GM21737 (cell line): ENCODE measurements at regions not wholly inside any gene's neighbourhood (a gene's known extent, or its start where the extent isn't known, plus 50 kb on each side); places are given as distances from the start of the nearest gene placed in this dataset.
"Not testable (repeated sequence)": the region's sequence is repeated elsewhere in the genome, so short reads cannot be mapped to it uniquely, and the experiment has no call there.

ENCODE experiments used
- ATAC-seq: cut with Tn5 transposase; IDR thresholded peaks from one replicate; pipeline ENCODE4 v1.9.1; 2021; ENCODE audit warnings: mild to moderate bottlenecking, moderate library complexity; ENCODE audit not compliant: unreplicated experiment

DNA sequence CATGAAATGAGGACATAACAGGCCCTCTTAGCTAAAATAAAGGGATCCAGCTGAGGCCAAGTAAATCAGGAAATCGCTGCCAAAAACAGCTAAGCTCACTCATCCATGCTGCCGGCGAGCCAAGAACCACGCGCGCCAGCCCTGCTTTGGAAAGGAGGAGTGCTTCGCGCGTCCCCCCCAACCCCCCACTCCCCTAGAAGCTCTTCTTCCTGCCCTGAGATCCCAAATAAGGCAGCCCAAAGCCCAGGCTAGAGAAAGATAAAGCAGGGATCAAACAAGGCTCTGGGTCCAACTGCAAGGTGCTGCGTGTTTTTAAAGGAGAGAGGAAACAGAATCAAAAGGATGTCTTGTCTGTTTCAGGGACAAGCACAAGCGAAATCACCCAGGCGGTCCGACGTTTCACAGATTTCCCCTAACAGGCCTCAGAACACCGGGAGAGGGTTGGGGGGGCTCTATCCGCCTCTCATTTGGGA lies 168.3 kb upstream of the AUTS2 start:
- no peak for ATAC-seq

DNA sequence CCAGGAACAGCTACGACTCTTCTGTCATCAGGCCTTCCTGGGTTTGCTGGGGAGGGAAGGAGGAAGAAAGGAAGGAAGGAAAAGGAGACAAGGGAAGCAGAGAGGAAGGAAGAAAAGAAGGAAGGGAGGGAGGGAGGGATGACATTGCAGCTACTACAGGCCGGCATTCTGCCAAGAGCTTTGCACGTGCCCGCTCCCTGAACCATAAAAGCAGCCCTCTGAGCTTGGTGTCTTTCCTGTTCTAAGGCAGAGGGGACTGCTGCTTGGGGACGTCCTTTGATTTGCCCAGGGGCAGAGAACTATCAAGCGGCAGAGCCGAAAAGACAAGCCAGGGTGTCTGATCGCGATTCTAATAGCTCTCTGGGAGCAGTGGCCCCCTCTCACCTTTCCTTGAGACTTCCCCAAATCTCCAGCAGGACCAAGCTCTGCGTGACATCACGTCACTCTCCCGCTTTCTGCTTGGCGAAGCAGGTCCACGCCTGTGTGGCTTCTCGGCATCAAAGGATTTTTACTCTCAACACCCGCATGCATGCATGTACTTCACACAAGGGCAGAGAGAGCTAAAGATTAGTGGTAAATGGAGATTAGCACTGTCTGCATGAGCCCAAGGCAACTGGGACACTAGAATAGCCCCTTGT lies 167.8 kb upstream of the AUTS2 start:
- ATAC-seq = no peak

DNA sequence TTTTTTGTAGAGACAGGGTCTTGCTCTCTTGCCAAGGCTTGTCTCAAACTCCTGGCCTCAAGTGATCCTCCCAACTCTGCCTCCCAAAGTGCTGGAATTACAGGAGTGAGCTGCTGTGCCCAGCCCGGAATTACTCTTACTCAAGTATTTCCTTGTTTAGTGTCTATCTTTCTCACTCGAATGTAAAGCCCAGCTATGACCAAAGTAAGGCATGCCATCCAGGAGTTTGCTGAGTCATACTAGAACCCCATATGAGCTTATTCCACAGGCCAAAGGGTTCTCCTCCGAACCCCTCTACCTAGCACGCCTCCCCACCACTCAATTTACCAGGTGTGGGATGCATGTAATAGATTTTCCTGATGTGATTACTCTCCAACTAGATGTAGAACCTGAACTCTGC lies 166.6 kb upstream of the AUTS2 start:
- no peak for ATAC-seq

DNA sequence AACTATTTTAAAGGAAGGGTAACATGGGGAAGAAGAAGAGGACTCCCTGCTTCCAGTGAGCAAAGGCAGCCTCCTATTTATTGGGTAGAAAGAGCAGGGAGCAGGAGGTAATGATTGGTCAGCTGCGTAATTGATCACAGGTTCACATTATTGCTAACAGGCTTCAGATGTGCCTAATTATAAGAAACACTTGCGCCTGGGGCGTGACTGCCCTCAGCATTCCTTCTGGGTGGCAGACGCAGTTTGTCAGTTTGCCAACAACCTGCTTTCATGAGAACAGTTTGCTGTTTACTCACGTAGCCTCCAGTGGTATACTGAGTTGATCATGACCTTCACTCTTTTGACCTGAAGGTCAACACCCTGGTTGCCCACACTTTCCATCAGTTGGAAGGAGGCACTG lies 166.0 kb upstream of the AUTS2 start:
- not testable (repeated sequence) for ATAC-seq

DNA sequence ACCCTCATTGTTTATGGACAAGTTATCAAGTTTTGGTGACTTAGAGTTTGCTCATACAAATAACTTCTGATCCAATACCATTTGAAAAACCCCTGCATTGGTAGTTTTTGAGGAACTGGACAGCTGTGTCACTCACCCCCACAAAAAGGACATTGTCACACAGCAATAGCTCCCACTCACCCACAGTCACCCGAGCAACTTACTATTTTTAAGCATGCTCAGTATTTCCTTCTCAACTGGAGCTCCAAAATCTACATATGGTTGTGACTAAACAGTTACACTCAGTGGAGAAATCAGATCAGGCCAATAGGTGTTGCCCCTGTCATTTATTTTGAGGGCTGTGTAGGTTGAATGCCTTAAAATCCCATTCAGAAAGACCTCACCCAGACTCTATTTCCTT lies 165.2 kb upstream of the AUTS2 start:
- no peak for ATAC-seq

DNA sequence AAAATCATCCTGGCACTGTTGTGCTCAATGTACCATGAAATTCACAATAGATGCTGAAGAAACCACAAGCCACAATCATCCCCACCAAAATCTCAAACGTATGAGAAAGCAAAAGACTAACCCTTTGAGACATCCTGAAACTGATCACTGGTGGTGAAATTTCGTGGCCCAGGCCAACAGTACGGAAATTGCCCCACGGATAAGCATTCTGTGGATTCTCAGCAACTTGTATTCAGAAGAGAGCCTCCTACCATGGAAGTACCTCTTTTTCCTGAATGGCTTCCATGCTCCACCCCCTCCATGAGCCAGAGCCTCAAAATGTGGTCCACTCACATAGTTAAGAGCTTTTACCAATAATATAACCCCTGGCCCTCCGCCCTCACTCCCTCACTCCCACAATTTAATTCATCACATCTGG lies 163.9 kb upstream of the AUTS2 start:
- ATAC-seq = no peak

DNA sequence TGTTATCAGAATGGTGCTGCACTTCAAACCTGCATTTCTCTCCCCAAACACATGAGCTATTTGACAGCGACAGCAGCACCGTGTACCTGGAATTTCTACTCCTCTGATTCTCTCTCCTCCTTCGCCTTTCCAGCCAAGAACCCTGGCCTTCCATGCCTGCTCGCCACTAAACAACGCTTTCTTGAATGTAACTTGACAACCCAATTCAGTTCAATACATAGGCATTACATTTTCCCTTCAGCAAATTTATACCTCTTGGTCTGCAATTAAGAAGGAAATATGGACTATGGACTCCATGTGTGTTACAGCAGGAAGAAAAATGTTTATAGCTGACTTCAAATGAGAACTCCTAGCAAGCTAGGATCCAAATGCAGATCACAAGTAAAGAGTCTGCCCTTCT lies 162.6 kb upstream of the AUTS2 start:
- ATAC-seq = no peak

DNA sequence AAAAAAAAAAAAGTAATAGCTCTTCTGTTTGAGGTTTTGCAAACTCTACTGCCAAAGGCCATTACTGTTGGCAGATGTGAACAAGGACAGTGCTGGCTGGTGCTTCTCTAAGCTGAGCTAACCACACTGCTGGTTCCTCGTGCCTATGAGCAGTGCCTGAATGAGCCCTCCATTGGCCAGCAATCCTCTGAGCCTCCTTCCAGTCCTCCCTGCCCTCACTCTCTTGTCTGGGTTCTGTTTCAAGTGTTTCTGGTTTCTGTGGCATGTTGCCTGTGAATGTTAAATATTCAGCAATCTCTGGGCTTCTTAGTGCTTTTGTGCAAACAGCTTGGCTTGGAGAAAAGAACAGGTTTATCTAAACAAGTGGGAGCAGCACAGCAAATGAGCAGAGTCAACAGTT lies 161.3 kb upstream of the AUTS2 start:
- ATAC-seq = no peak

DNA sequence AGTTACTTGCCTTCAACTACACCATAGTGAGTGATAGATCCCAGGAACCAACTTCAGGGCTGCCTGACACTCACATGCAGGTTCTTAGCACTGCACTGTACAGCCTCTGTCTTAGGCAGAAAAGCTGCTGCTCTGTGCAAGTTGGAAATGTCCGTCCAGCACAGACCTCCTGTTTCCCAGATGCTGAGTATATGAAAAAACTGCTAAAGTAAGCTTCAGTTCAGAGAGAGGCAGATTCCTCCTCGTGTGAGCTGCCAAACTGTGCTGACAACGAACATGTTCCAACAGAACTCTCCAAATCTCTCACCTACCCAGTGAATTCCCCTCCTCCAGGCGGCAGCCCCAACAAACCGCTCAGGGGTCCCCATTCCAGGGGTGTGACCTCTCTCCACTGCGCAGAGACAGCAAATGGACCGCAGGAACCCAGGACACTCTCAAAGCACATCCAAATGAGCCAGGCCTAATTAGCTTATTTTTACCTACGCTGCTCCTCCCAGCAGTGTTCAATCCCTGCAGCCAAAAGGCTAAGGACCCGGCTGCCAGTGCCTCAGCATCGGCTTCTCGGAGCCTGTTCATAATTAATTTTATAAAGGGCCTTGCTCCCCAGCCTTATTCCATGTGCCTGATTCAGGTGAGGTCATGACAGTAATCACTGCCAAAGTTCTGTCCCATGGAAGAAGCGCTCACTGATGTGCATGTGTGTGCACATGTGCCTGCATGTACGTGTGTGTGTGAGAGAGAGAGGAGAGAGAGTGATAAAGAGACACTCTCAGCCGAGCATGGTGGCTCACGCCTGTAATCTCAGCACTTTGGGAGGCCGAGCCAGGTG lies 159.5 kb upstream of the AUTS2 start:
- no peak for ATAC-seq

DNA sequence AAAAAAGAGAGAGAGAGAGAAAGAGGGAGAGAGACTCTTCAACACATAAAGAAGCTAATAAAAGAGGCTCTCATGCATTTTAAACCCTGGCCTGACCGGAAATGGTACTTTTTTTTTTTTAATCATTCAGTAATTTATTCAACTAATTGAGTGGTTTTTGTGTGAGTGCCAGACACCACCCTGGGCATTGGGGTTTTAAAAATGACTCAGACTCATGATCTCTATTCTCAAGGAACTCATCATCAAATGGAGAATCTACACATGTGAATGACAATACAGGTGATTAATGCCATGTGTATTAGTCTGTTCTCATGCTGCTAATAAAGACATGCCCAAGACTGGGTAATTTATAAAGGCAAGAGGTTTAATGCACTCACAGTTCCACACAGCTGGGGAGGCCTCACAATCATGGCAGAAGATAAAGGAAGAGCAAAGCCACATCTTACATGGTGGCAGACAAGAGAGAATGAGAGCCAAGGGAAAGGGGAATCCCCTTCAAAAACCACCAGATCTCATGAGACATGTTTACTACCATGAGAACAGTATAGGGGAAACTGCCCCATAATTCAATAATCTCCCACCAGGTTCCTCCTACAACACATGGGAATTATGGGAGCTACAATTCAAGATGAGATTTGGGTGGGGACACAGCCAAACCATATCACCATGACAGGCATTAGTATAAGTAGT lies 158.5 kb upstream of the AUTS2 start:
- no peak for ATAC-seq

DNA sequence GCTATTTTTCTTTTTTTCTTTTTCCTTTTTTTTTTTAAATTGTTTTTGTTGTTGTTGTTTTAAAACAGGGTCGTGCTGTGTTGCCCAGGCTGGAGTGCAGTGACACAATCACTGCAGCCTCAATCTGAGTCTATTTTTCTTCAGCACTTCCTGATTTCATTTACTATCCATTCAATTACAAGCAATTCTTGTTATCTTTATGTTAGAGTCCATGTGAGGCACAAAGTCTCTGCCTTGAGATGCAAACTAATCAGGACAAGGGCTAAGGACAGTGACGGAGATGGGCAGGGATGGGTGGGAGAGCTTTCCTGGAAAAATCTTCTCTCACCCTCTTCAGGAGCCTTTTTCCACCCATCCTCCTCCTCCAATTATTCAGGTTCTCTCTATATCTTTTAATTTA lies 157.3 kb upstream of the AUTS2 start:
- ATAC-seq = no peak

DNA sequence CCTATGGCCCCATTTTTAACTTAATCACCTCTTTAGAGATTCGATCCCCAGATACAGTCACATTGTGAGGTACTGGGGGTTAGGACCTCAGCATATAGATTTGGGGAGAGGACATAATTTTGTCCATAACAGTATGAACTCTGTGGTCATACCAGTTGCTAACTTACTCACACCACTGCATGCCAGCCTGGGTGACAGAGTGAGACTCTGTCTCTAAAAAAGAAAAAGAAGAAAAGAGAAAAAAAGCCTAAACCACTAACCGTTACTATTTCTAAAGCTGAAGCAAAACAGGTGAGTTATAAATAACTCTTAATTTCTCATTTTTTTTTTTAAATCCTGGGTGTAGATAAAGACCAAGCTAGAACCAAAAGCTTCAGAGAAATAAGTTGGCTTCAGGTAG lies 155.1 kb upstream of the AUTS2 start:
- no peak for ATAC-seq

DNA sequence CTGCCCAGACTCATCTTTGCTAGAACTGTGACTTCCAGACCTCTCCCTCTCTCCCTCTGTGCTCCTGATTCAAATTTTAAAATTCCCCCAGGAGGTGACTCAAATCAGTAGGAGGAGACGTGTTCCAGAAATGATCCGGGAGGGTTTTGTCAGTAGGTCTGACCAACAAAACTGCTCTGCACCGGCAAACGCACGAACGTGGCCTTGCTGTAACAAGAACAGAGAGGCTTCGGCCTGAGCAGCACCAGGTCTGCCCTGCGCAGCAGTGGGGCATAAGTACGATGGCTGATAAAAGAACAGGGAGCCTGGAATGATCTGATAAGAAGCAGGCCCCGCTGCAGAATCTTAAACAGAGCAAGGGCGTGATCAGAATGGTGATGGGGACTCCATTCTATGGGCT lies 152.7 kb upstream of the AUTS2 start:
- no peak for ATAC-seq

DNA sequence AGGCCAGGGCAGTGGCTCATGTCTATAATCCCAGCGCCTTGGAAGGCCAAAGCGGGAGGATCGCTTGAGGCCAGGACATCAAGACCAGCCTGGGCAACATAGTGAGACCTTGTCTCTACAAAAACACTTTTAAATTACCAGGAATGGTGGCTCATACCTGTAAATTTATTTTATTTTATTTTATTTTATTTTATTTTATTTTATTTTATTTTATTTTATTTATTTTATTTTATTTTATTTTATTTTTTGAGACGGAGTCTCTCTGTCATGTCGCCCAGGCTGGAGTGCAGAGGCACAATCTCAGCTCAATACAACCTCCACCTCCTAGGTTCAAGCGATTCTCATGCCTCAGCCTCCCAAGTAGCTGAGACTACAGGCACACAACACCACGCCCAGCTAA lies 152.1 kb upstream of the AUTS2 start:
- not testable (repeated sequence) for ATAC-seq

DNA sequence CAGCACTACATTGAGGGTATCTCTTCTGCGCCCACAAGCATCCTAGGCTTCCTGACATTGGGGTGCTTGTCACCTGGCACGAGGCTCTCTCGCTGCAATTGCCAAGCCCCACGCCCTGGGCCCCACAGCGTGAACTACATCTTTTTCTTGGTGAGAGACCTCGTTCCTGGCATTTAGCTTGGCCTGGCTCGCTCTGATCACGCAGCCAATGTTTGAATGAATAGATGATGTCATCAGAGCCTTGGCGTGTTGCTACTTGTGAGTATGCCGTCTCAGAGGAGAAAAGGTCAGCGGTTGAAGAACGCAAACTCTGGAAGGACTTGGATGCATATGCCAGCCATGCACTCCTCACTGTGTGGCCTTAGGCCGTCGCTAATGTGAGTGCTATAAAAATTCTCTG lies 150.2 kb upstream of the AUTS2 start:
- ATAC-seq = no peak

DNA sequence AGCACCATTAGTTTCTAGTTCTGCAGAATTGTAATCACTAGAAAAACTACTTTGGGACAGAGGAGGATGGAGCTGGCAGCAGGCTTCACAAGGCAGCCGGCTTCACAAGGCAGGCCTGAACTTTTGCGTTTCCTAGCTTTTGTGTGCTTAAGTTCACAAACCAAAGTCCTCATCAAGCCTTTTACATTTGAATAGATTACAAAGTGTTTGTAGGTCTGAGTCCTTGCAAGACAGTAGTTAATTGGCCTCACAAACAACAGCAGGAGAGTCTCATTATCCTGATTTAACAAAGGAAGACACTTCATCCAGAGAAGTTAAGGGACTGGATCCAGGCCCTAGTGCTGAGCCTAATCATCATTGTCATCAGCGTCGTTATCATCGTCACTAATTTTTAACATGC lies 147.8 kb upstream of the AUTS2 start:
- ATAC-seq = no peak

DNA sequence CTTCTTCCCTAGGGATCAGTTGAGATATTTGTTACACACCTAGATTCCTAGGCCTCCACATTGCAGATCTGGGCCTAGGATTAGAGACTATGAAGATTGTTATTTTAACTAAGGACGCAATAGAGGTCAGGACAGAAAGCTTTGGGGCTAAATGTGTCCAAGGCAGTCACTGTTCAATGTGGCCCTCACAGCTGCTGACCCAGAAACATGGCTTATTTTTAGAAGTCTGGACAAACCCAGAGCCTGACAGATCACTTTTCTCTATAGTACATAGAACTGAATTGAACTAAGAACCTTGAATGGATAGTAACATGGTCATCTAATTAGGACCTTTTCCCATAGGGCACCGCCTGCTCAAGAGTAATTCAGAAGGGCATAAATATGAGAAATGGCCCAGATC lies 146.6 kb upstream of the AUTS2 start:
- ATAC-seq = no peak

DNA sequence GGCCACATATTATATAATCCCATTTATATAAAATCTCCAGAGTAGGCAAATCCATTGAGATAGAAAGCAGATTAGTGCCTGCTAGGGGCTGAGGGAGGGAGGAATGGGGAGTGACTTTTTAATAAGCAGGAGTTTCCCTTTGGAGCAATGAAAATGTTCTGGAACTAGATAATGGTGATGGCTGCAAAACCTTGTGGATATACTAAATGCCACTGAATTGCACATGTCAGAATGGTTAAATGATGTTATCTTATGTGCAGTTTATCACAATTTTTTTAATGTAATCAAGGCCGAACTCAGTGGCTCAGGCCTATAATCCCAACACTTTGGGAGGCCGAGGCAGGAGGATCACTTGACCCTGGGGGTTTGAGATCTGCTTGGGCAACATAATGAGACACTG lies 145.5 kb upstream of the AUTS2 start:
- no peak for ATAC-seq

DNA sequence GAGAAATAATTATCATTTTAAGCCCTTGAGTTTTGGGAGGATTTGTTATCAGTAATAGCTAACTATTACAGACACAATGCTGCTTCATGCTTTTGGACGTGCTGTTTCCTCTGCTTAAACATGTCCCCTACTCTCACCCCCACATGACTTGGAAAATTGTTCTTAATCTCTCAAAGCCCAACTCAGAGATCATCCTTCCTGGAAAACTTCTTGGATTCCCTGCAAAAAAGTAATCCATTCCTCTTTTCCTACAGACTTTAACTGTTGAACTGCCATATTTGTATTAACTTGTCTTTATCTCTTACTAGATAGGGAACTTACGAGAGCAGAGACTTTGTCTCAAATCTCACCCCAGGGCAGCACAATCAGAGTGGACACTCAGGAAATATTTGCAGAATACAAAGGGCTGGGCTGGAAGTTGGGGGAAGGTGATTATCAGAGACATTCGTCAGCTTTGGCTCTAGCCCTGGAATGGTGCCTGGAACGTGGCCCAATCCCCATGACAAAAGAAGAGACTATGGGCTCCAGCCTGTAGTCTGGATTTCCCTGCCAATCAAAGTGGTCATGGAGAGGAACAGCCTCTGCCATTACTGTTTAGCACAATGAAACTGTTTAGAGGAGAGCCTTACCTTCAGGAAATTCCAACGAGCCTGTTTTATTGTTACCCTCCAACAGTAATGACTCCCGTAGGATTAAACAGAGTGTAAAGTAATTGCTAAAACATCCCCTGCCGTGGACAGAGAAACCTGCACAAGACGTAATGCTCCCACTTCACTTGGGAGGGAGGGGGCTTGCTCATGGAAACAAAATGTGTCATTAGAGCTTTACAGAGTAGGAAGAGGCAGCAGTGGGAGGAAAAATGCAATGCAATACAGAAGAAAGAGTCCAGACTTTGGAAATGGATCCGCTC lies 140.4 kb upstream of the AUTS2 start:
- no peak for ATAC-seq

DNA sequence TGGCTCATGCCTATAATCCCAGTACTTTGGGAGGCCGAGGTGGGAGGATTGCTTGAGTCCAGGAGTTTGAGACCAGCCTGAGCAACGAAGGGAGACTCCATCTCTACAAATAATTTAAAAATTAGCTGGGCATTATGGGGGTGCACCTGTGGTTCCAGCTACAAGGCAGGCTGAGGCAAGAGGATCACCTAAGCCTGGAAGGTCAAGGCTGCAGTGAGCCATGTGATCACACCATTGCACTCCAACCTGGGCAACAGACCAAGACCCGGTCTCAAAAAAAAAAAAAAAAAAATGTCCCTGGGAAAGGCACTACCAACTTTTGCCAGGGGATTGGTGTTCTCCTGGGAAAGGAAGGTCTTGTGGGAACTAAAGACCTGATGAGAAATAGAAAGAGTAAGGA lies 134.2 kb upstream of the AUTS2 start:
- ATAC-seq = no peak

DNA sequence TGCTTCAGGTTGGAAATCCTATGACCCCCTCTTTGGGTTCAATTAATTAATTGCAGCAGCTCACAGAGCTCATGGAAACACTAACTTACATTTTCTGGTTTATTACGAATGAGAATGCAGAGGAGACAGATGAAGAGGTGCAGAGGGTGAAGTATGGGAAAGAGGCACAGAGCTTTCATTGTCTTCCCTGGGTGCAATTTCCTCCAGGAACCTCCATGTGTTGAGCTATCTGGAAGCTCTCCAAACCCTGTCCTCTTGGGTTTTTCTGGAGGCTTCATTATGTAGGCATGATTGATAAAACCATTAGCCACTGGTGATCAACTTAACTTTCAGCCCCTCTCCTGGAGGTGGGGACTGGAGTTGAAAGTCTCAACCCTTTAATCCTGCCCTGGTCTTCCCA lies 133.0 kb upstream of the AUTS2 start:
- ATAC-seq = no peak
